Endothelial cell of umbilical vein (primary cell): ENCODE measurements at regions not wholly inside any gene's neighbourhood (a gene's known extent, or its start where the extent isn't known, plus 50 kb on each side); places are given as distances from the start of the nearest gene placed in this dataset.

Experiments used
- BruUV-seq: library from RNA; stranded (reverse); fragments of 400-500 nt; replicated peaks from 2 replicates; lab custom pipeline; 2021; lab: Mats Ljungman, UMichigan
- CTCF ChIA-PET: fragments of 300-600, 350-600 bp; sonication (Branson Sonifier 250); formaldehyde crosslinking; loops from one replicate; lab custom pipeline; 2021; ENCODE audit warnings: antibody characterized with exemption, inconsistent platforms; lab: Charles Lee
- POLR2A ChIA-PET: fragments of 300-600, 350-600 bp; sonication (Branson Sonifier 250); formaldehyde crosslinking; loops from one replicate; lab custom pipeline; 2021; ENCODE audit warnings: antibody characterized with exemption, inconsistent platforms; lab: Charles Lee
- DNase-seq: peaks from one replicate; pipeline ENCODE4 v3.0.0-alpha.2; 2011; ENCODE audit warnings: low read depth, low spot score
- FAIRE-seq: peaks from 2 replicates; lab custom pipeline; 2011; peaks lifted over from hg19 to GRCh38; lab: Jason Lieb, UNC
- H2AFZ ChIP-seq: 2 replicates; pipeline ENCODE4 v1.6.0; 2012; ENCODE audit warnings: low read depth, low read length, control low read depth, inconsistent platforms
- H3K27ac ChIP-seq: 2 replicates; pipeline ENCODE4 v1.5.1; 2011; ENCODE audit warnings: low read depth, mild to moderate bottlenecking, control low read depth, low read length, moderate library complexity; ENCODE audit not compliant: insufficient read depth
- H3K27me3 ChIP-seq, 2 experiments: 2 replicates each; pipeline versions ENCODE4 v1.6.0 to v1.6.1; 2011; ENCODE audit warnings: low read length in 2 of 2, mixed read lengths in 1 of 2; ENCODE audit not compliant: control insufficient read depth in 2 of 2, insufficient read depth in 2 of 2
- H3K36me3 ChIP-seq, 2 experiments: 2 replicates in 1 of 2; 3 replicates in 1 of 2; pipeline ENCODE4 v1.5.1; 2011; ENCODE audit warnings: low read length in 2 of 2, mild to moderate bottlenecking in 1 of 2, moderate library complexity in 1 of 2; ENCODE audit not compliant: control insufficient read depth in 2 of 2, insufficient read depth in 2 of 2; ENCODE audit errors: extremely low read depth in 1 of 2
- H3K4me1 ChIP-seq: 3 replicates; pipeline ENCODE4 v1.5.1; 2011; ENCODE audit warnings: mild to moderate bottlenecking, low read length; ENCODE audit not compliant: control insufficient read depth, insufficient read depth; ENCODE audit errors: extremely low read depth
- H3K4me2 ChIP-seq: 2 replicates; pipeline ENCODE4 v1.6.1; 2011; ENCODE audit warnings: low read length, control low read depth, mixed read lengths; ENCODE audit not compliant: insufficient read depth
- H3K4me3 ChIP-seq, 3 experiments: fragments of 200-600 bp in 1 of 3; sonication (generic), shearing (Covaris generic) in 1 of 3; replicated peaks in 1 of 3; 2 replicates each; pipeline ENCODE4 v1.5.1; 2011 to 2016; ENCODE audit warnings: control low read depth in 3 of 3, low read length in 3 of 3, mild to moderate bottlenecking in 2 of 3, inconsistent platforms in 1 of 3, low read depth in 1 of 3, moderate library complexity in 1 of 3; ENCODE audit not compliant: insufficient read depth in 1 of 3
- H3K79me2 ChIP-seq: 2 replicates; pipeline ENCODE4 v1.6.0; 2012; ENCODE audit warnings: low read length, inconsistent platforms; ENCODE audit not compliant: control insufficient read depth, insufficient read depth
- H3K9ac ChIP-seq: replicated peaks from 2 replicates; pipeline ENCODE3; 2011; ENCODE audit warnings: low read length, control low read depth; ENCODE audit not compliant: insufficient read depth; ENCODE audit errors: extremely low read depth
- H3K9me1 ChIP-seq: replicated peaks from 3 replicates; pipeline ENCODE4 v1.6.0; 2011; ENCODE audit warnings: mild to moderate bottlenecking, low read length; ENCODE audit not compliant: control insufficient read depth, insufficient read depth; ENCODE audit errors: extremely low read depth
- H3K9me3 ChIP-seq: replicated peaks from 2 replicates; pipeline ENCODE4 v1.5.1; 2012; ENCODE audit warnings: low read length, inconsistent platforms; ENCODE audit not compliant: control insufficient read depth, insufficient read depth
- H4K20me1 ChIP-seq: replicated peaks from 2 replicates; pipeline ENCODE3; 2011; ENCODE audit warnings: mild to moderate bottlenecking, low read length; ENCODE audit not compliant: control insufficient read depth, insufficient read depth; ENCODE audit errors: extremely low read depth
- CTCF ChIP-seq, 2 donors: IDR thresholded peaks; 1 replicate in 1 of 2; 2 replicates in 1 of 2; pipeline ENCODE4 v1.5.1; 2011; ENCODE audit warnings: low read length in 2 of 2, mild to moderate bottlenecking in 2 of 2, moderate library complexity in 2 of 2, control low read depth in 1 of 2, inconsistent platforms in 1 of 2, low read depth in 1 of 2; ENCODE audit not compliant: insufficient read depth in 1 of 2; ENCODE audit errors: extremely low read depth in 1 of 2
- EZH2 ChIP-seq: IDR thresholded peaks from 2 replicates; pipeline ENCODE4 v1.6.1; 2012; ENCODE audit warnings: borderline replicate concordance, low read depth, mild to moderate bottlenecking, moderate library complexity, low read length, inconsistent platforms; ENCODE audit not compliant: severe bottlenecking
- FOS ChIP-seq: IDR thresholded peaks from 2 replicates; pipeline ENCODE4 v1.6.1; 2011; ENCODE audit warnings: mild to moderate bottlenecking, low read length, moderate library complexity, borderline replicate concordance; ENCODE audit not compliant: insufficient read depth
- GATA2 ChIP-seq: IDR thresholded peaks from 2 replicates; pipeline ENCODE4 v1.7.0; 2011; ENCODE audit warnings: low read depth, mild to moderate bottlenecking, moderate library complexity, mixed read lengths, low read length; ENCODE audit not compliant: insufficient read length, insufficient read depth
- JUN ChIP-seq: IDR thresholded peaks from 2 replicates; pipeline ENCODE4 v1.6.1; 2011; ENCODE audit warnings: borderline replicate concordance, low read depth; ENCODE audit not compliant: insufficient read length, insufficient read depth
- MAX ChIP-seq: IDR thresholded peaks from 2 replicates; pipeline ENCODE4 v1.6.1; 2011; ENCODE audit not compliant: insufficient read depth, insufficient read length
- MYC ChIP-seq: IDR thresholded peaks from one replicate; pipeline ENCODE4 v1.6.1; 2011; ENCODE audit warnings: mild to moderate bottlenecking, low read depth, low read length
- POLR2A ChIP-seq: IDR thresholded peaks from 2 replicates; pipeline ENCODE4 v1.6.1; 2012; ENCODE audit warnings: low read depth, mild to moderate bottlenecking, control low read depth, low read length
- POLR2AphosphoS5 ChIP-seq: IDR thresholded peaks from 2 replicates; pipeline ENCODE4 v1.6.1; 2012; ENCODE audit warnings: low read depth, mild to moderate bottlenecking, control low read depth, low read length, moderate library complexity; ENCODE audit not compliant: insufficient read depth
- dilution Hi-C: fragments of 300-500 bp; cut with MboI; formaldehyde crosslinking; loops from one replicate; pipeline ENCODE4 v1.15.0; 2019; ENCODE audit warnings: low sequenced_read_pairs; ENCODE audit not compliant: extremely low pct_ligation_motif_present
- intact Hi-C: fragments of 100-400 bp; cut with micrococcal nuclease; formaldehyde crosslinking; loops from one replicate; pipeline ENCODE4 v1.10.0; 2022

DNA sequence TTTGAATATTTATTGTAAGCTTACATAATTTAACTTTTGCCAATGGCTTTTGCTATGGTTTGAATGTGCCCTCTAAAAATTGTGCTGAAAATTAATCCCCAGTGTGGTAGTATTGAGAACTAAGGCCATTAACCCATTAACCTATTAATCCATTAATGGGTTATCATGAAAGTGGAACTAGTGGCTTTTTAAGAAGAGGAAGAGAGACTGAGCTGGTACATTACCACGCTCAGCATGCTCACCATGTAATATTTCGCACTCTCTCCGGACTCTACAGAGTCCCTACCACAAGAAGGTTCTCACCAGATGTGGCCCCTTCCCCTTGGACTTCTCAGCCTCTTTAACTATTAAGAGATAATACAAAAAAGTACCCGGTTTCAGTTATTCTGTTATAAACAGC is 164.4 kb upstream of the ZRANB2 start:
- Histone ChIP-seq H3K79me2 (no peaks in the 10 kb centered on the region), H3K27ac (no peak overlapping the region), H3K4me2 (no peak overlapping the region), H3K4me1 (no peaks in the 10 kb centered on the region), H3K9me3 (no peaks in the 10 kb centered on the region), H2AFZ (no peak overlapping the region), H4K20me1 (no peaks in the 10 kb centered on the region), H3K4me3 (no peak overlapping the region), H3K9ac (no peak overlapping the region), H3K36me3 (no peaks in the 10 kb centered on the region), H3K27me3 (no peaks in the 10 kb centered on the region), H3K9me1 (no peaks in the 10 kb centered on the region)
- dilution Hi-C loops (no loop called here), intact Hi-C loops (no loop called here)
- TF ChIP-seq POLR2AphosphoS5 (no peak), MYC (no peak), JUN (no peak), CTCF (IDR thresholded peaks at IDR 0.05; ENCODE audit: extremely low read depth in 1 of 2, insufficient read depth in 1 of 2, low read depth in 1 of 2, low read length in 2 of 2) (no peak), EZH2 (no peak)
- no TSS peak for BruUV-seq
- ChIA-PET CTCF (interaction anchor here (1.2 kb wide), 1 partner anchor 25 kb away, joined by 3 read pairs; no protein-coding TSS in a partner anchor), POLR2A (no interaction called here)
- FAIRE-seq (no peak), DNase-seq (no peak)

DNA sequence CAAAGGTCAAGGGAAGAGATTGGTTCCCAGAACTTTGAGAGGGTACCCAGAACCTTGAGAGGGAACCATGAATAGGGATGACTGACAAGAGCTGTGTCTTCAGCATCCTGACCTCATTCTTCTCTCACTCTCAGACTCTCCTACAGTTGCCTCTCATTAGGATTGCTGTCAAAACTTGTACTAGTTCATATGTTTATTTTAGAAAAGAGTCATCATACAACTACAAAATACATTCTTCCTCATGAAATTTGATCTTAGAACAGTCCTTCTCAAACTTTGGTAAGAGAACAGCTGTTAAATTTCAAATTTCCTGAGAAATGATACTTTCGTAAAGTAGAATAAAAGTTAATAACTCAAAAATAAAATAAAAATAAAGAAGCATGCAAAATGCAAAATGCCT is 161.4 kb upstream of the ZRANB2 start:
- no peak overlapping the region for H3K27ac ChIP-seq
- no peaks in the 10 kb centered on the region for H3K4me1 ChIP-seq
- no peak overlapping the region for H3K4me3 ChIP-seq
- DNase-seq (no peak), FAIRE-seq (no peak)
- no peak overlapping the region for H2AFZ ChIP-seq
- no peaks in the 10 kb centered on the region for H3K36me3 ChIP-seq
- H3K27me3 ChIP-seq: no peaks in the 10 kb centered on the region
- dilution Hi-C loops (no loop called here), intact Hi-C loops (no loop called here)
- TF ChIP-seq MAX: no peak
- TF ChIP-seq GATA2: no peak
- no peak for TF ChIP-seq JUN
- no peak for TF ChIP-seq MYC
- no peak for TF ChIP-seq POLR2A
- no peak for TF ChIP-seq FOS
- no peak for TF ChIP-seq POLR2AphosphoS5
- no peak for TF ChIP-seq EZH2
- no peak for TF ChIP-seq CTCF (IDR thresholded peaks at IDR 0.05; ENCODE audit: extremely low read depth in 1 of 2, insufficient read depth in 1 of 2, low read depth in 1 of 2, low read length in 2 of 2)
- H3K79me2 ChIP-seq: no peaks in the 10 kb centered on the region
- CTCF ChIA-PET: no interaction called here
- POLR2A ChIA-PET: no interaction called here
- H3K9ac ChIP-seq: no peak overlapping the region
- BruUV-seq: no TSS peak
- H4K20me1 ChIP-seq: no peaks in the 10 kb centered on the region
- H3K9me3 ChIP-seq: no peaks in the 10 kb centered on the region
- H3K4me2 ChIP-seq: no peak overlapping the region
- H3K9me1 ChIP-seq: no peaks in the 10 kb centered on the region
